GM12865 (cell line): ENCODE measurements at regions not wholly inside any gene's neighbourhood (a gene's known extent, or its start where the extent isn't known, plus 50 kb on each side); places are given as distances from the start of the nearest gene placed in this dataset.

Experiments
- DNase-seq: peaks from one replicate; pipeline ENCODE4 v3.0.0; 2010; ENCODE audit warnings: low read depth
- H3K4me3 ChIP-seq: 2 replicates; pipeline ENCODE4 v1.5.1; 2011; ENCODE audit warnings: mild to moderate bottlenecking, low read depth, low read length, control low read depth
- TF ChIP-seq, protein P1 (sequence below): IDR thresholded peaks from 2 replicates; pipeline ENCODE4 v1.5.1; 2011; ENCODE audit warnings: low read length, control low read depth, low read depth, inconsistent platforms; ENCODE audit not compliant: insufficient read depth; ENCODE audit errors: missing control alignments

- no peak overlapping the region for H3K4me3 ChIP-seq
- TF ChIP-seq, protein P1, sequence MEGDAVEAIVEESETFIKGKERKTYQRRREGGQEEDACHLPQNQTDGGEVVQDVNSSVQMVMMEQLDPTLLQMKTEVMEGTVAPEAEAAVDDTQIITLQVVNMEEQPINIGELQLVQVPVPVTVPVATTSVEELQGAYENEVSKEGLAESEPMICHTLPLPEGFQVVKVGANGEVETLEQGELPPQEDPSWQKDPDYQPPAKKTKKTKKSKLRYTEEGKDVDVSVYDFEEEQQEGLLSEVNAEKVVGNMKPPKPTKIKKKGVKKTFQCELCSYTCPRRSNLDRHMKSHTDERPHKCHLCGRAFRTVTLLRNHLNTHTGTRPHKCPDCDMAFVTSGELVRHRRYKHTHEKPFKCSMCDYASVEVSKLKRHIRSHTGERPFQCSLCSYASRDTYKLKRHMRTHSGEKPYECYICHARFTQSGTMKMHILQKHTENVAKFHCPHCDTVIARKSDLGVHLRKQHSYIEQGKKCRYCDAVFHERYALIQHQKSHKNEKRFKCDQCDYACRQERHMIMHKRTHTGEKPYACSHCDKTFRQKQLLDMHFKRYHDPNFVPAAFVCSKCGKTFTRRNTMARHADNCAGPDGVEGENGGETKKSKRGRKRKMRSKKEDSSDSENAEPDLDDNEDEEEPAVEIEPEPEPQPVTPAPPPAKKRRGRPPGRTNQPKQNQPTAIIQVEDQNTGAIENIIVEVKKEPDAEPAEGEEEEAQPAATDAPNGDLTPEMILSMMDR: no peak
- no peak for DNase-seq
Observed at GRCh38 chr5:124905256-124906130, 159.1 kb upstream of the ZNF608 start.

GRCh38 chr5:124906339-124907097, 160.1 kb upstream of the ZNF608 start:
- no peak for DNase-seq
- TF ChIP-seq, protein P1: no peak
- H3K4me3 ChIP-seq: no peak overlapping the region

DNA sequence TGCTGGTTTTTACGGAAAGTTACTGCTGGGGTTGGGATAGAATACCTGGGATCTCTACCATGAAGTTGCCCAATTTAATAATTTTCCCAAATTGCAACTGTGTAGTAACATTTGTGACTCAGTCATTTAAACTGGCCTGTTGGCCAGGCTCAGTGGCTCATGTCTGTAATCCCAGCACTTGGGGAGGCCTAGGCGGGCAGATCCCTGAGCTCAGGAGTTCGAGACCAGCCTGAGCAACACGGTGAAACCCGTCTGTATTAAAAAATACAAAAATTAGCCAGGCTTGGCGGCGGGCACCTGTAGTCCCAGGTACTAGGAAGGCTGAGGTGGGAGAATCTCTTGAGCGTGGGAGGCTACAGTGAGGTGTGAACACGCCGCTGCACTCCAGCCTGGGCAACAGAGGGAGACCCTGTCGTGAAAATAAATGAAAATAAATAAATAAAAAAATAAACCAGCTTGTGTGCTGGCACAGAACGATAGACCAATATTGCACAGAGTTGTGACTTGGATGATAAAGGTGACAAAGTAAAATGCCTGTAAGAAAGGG, 160.7 kb upstream of the ZNF608 start:
- TF ChIP-seq, protein P1: no peak
- H3K4me3 ChIP-seq: no peak overlapping the region
- no peak for DNase-seq

DNA sequence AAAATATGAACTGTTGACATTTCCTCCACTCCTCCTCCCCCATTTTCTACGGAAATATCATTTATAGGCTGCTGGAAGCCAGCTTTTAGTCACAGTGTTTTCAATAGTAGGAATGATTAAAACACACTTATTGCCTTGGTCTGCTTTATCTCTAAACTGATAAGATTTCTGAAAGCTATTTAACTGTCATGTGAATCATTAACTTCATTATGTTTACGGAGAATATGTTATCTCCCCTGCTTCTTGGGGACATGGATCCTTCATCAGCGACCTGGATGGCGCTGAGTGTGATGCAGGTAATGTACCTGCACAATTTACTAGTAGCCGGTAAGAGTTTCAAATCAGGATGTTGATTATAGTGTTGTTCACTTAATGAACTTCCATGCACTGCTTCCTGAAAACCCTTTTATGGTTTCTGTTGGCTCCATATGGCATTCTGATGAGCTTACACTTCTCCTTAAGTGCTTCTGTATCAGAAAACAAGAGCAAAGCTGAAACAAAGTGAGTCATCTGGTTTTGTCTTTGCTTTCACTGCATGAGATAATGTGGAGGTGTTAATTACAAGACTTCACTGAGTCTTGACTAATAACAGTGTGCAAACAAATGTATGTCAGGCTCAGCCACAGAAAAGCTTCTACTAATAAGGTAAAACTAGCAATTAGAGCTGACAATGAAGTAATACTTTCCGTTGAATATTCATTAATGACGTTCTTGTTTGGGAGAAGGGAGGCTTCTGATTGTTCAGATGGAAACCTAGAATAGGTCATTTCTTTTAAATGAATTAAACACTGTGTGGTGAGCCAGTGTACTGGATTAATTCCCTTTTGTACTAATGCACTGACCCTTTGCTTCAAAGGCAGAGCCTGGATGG, 162.4 kb upstream of the ZNF608 start:
- TF ChIP-seq, protein P1: no peak
- DNase-seq: peak; percentile 68
- no peak overlapping the region for H3K4me3 ChIP-seq

DNA sequence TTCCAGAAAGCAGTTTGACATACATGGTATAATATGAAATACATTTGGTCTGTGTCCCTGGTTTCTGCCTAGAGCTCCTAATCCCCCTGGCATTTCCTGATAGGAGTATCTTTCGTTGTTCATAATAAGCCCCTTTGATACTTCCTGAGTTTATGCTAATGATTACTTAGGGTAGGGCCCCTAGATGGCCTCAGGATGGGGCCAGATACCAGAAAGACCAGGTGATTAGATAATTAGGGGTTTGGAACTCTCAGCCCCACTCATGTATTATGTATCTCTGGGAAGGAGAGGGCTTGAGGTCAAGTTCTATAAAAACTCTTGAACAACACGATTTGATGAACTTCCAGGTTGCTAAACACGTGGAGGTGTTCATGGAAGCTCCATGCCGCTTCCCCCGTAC, 163.3 kb upstream of the ZNF608 start:
- no peak overlapping the region for H3K4me3 ChIP-seq
- TF ChIP-seq, protein P1: no peak
- DNase-seq: no peak

- TF ChIP-seq, protein P1: no peak
- DNase-seq: peak; percentile 50
- no peak overlapping the region for H3K4me3 ChIP-seq
Observed at GRCh38 chr5:124910354-124911016, 164.0 kb upstream of the ZNF608 start.
